ENCODE measurements at regions not wholly inside any gene's neighbourhood (a gene's known extent, or its start where the extent isn't known, plus 50 kb on each side); places are given as distances from the start of the nearest gene placed in this dataset.

- no peak for DNase-seq (ENCODE audit: low read depth, low spot score)
Observed at GRCh38 chr4:111510535-111510934, 634.7 kb upstream of the FAM241A start.

GRCh38 chr4:111512081-111512783 is 633.0 kb upstream of the FAM241A start:
- DNase-seq (ENCODE audit: low read depth, low spot score) = peak; percentile 30
- Histone ChIP-seq H3K4me3 (no peak overlapping the region), H3K27ac (peak overlapping the region; percentile 52; the same call in 1 of the 2 replicates)

More at GRCh38 chr4:111510535-111510934, 634.7 kb upstream of the FAM241A start:
- no peaks in the 10 kb centered on the region for H3K36me3 ChIP-seq (ENCODE audit: insufficient read depth, low read length)
- H3K4me3 ChIP-seq = no peak overlapping the region
- TF ChIP-seq EZH2 (IDR thresholded peaks at IDR 0.05) (no peak), FOXP2 (optimal IDR thresholded peaks at IDR 0.05; ENCODE audit: control extremely low read depth, extremely low read length, insufficient read depth) (no peak), POLR2AphosphoS5 (IDR thresholded peaks at IDR 0.05; ENCODE audit: borderline replicate concordance, low read depth, low read length) (no peak)
- no peaks in the 10 kb centered on the region for H3K9me3 ChIP-seq (ENCODE audit: low read depth, low read length)
- no peak overlapping the region for H3K27ac ChIP-seq
- no peak overlapping the region for H3K9ac ChIP-seq (ENCODE audit: insufficient read length)

GRCh38 chr4:111519683-111520082 is 625.6 kb upstream of the FAM241A start:
- H3K4me3 ChIP-seq = no peak overlapping the region
- H3K27ac ChIP-seq = no peak overlapping the region
- no peak for DNase-seq (ENCODE audit: low read depth, low spot score)
- TF ChIP-seq POLR2AphosphoS5 (IDR thresholded peaks at IDR 0.05; ENCODE audit: borderline replicate concordance, low read depth, low read length) (no peak), EZH2 (IDR thresholded peaks at IDR 0.05) (no peak), FOXP2 (optimal IDR thresholded peaks at IDR 0.05; ENCODE audit: control extremely low read depth, extremely low read length, insufficient read depth) (no peak)
- no peaks in the 10 kb centered on the region for H3K36me3 ChIP-seq (ENCODE audit: insufficient read depth, low read length)
- H3K9me3 ChIP-seq (ENCODE audit: low read depth, low read length) = no peaks in the 10 kb centered on the region
- no peak overlapping the region for H3K9ac ChIP-seq (ENCODE audit: insufficient read length)

More at GRCh38 chr4:111512081-111512783, 633.0 kb upstream of the FAM241A start:
- no peaks in the 10 kb centered on the region for H3K36me3 ChIP-seq (ENCODE audit: insufficient read depth, low read length)
- no peak overlapping the region for H3K9ac ChIP-seq (ENCODE audit: insufficient read length)
- no peaks in the 10 kb centered on the region for H3K9me3 ChIP-seq (ENCODE audit: low read depth, low read length)
- TF ChIP-seq POLR2AphosphoS5 (IDR thresholded peaks at IDR 0.05; ENCODE audit: borderline replicate concordance, low read depth, low read length) (no peak), EZH2 (IDR thresholded peaks at IDR 0.05) (no peak), FOXP2 (optimal IDR thresholded peaks at IDR 0.05; ENCODE audit: control extremely low read depth, extremely low read length, insufficient read depth) (no peak)

- no peak for TF ChIP-seq POLR2AphosphoS5 (IDR thresholded peaks at IDR 0.05; ENCODE audit: borderline replicate concordance, low read depth, low read length)
- no peak for TF ChIP-seq EZH2 (IDR thresholded peaks at IDR 0.05)
- TF ChIP-seq FOXP2 (optimal IDR thresholded peaks at IDR 0.05; ENCODE audit: control extremely low read depth, extremely low read length, insufficient read depth) = no peak
- no peak for DNase-seq (ENCODE audit: low read depth, low spot score)
- Histone ChIP-seq H3K4me3 (no peak overlapping the region), H3K9me3 (ENCODE audit: low read depth, low read length) (no peaks in the 10 kb centered on the region), H3K27ac (no peak overlapping the region), H3K9ac (ENCODE audit: insufficient read length) (no peak overlapping the region), H3K36me3 (ENCODE audit: insufficient read depth, low read length) (no peaks in the 10 kb centered on the region)
Observed at GRCh38 chr4:111530446-111530845, 614.8 kb upstream of the FAM241A start.

- H3K9me3 ChIP-seq (ENCODE audit: low read depth, low read length) = no peaks in the 10 kb centered on the region
- TF ChIP-seq POLR2AphosphoS5 (IDR thresholded peaks at IDR 0.05; ENCODE audit: borderline replicate concordance, low read depth, low read length) (no peak), FOXP2 (optimal IDR thresholded peaks at IDR 0.05; ENCODE audit: control extremely low read depth, extremely low read length, insufficient read depth) (no peak)
- no peak overlapping the region for H3K9ac ChIP-seq (ENCODE audit: insufficient read length)
- no peak overlapping the region for H3K4me3 ChIP-seq
- DNase-seq (ENCODE audit: low read depth, low spot score) = no peak
- H3K36me3 ChIP-seq (ENCODE audit: insufficient read depth, low read length) = no peaks in the 10 kb centered on the region
- H3K27ac ChIP-seq = no peak overlapping the region
Observed at GRCh38 chr4:111535792-111536191, 609.5 kb upstream of the FAM241A start.

- Histone ChIP-seq H3K9ac (ENCODE audit: insufficient read length) (no peak overlapping the region), H3K9me3 (ENCODE audit: low read depth, low read length) (no peaks in the 10 kb centered on the region), H3K36me3 (ENCODE audit: insufficient read depth, low read length) (no peaks in the 10 kb centered on the region), H3K4me3 (no peak overlapping the region), H3K27ac (no peak overlapping the region)
- DNase-seq (ENCODE audit: low read depth, low spot score) = no peak
- TF ChIP-seq EZH2 (IDR thresholded peaks at IDR 0.05) (no peak), POLR2AphosphoS5 (IDR thresholded peaks at IDR 0.05; ENCODE audit: borderline replicate concordance, low read depth, low read length) (no peak), FOXP2 (optimal IDR thresholded peaks at IDR 0.05; ENCODE audit: control extremely low read depth, extremely low read length, insufficient read depth) (no peak)
Observed at GRCh38 chr4:111537165-111537564, 608.1 kb upstream of the FAM241A start.

GRCh38 chr4:111537871-111538270 is 607.4 kb upstream of the FAM241A start:
- no peak overlapping the region for H3K27ac ChIP-seq
- no peak for TF ChIP-seq EZH2 (IDR thresholded peaks at IDR 0.05)
- TF ChIP-seq POLR2AphosphoS5 (IDR thresholded peaks at IDR 0.05; ENCODE audit: borderline replicate concordance, low read depth, low read length) = no peak
- no peak for TF ChIP-seq FOXP2 (optimal IDR thresholded peaks at IDR 0.05; ENCODE audit: control extremely low read depth, extremely low read length, insufficient read depth)
- H3K9me3 ChIP-seq (ENCODE audit: low read depth, low read length) = no peaks in the 10 kb centered on the region
- no peak overlapping the region for H3K4me3 ChIP-seq
- no peaks in the 10 kb centered on the region for H3K36me3 ChIP-seq (ENCODE audit: insufficient read depth, low read length)
- no peak for DNase-seq (ENCODE audit: low read depth, low spot score)
- H3K9ac ChIP-seq (ENCODE audit: insufficient read length) = no peak overlapping the region

- no peak for DNase-seq (ENCODE audit: low read depth, low spot score)
- no peaks in the 10 kb centered on the region for H3K36me3 ChIP-seq (ENCODE audit: insufficient read depth, low read length)
- no peaks in the 10 kb centered on the region for H3K9me3 ChIP-seq (ENCODE audit: low read depth, low read length)
- no peak overlapping the region for H3K4me3 ChIP-seq
- H3K27ac ChIP-seq = no peak overlapping the region
- no peak overlapping the region for H3K9ac ChIP-seq (ENCODE audit: insufficient read length)
- TF ChIP-seq EZH2 (IDR thresholded peaks at IDR 0.05) (no peak), FOXP2 (optimal IDR thresholded peaks at IDR 0.05; ENCODE audit: control extremely low read depth, extremely low read length, insufficient read depth) (no peak), POLR2AphosphoS5 (IDR thresholded peaks at IDR 0.05; ENCODE audit: borderline replicate concordance, low read depth, low read length) (no peak)
Observed at GRCh38 chr4:111540671-111541070, 604.6 kb upstream of the FAM241A start.

GRCh38 chr4:111542056-111542455 is 603.2 kb upstream of the FAM241A start:
- no peak overlapping the region for H3K27ac ChIP-seq
- no peaks in the 10 kb centered on the region for H3K9me3 ChIP-seq (ENCODE audit: low read depth, low read length)
- no peak for DNase-seq (ENCODE audit: low read depth, low spot score)
- no peak overlapping the region for H3K4me3 ChIP-seq
- H3K9ac ChIP-seq (ENCODE audit: insufficient read length) = no peak overlapping the region
- no peaks in the 10 kb centered on the region for H3K36me3 ChIP-seq (ENCODE audit: insufficient read depth, low read length)
- TF ChIP-seq POLR2AphosphoS5 (IDR thresholded peaks at IDR 0.05; ENCODE audit: borderline replicate concordance, low read depth, low read length) (no peak), FOXP2 (optimal IDR thresholded peaks at IDR 0.05; ENCODE audit: control extremely low read depth, extremely low read length, insufficient read depth) (no peak), EZH2 (IDR thresholded peaks at IDR 0.05) (no peak)

All from SK-N-MC (cell line).